ENCODE measurements at regions not wholly inside any gene's neighbourhood (a gene's known extent, or its start where the extent isn't known, plus 50 kb on each side); places are given as distances from the start of the nearest gene placed in this dataset.

DNA sequence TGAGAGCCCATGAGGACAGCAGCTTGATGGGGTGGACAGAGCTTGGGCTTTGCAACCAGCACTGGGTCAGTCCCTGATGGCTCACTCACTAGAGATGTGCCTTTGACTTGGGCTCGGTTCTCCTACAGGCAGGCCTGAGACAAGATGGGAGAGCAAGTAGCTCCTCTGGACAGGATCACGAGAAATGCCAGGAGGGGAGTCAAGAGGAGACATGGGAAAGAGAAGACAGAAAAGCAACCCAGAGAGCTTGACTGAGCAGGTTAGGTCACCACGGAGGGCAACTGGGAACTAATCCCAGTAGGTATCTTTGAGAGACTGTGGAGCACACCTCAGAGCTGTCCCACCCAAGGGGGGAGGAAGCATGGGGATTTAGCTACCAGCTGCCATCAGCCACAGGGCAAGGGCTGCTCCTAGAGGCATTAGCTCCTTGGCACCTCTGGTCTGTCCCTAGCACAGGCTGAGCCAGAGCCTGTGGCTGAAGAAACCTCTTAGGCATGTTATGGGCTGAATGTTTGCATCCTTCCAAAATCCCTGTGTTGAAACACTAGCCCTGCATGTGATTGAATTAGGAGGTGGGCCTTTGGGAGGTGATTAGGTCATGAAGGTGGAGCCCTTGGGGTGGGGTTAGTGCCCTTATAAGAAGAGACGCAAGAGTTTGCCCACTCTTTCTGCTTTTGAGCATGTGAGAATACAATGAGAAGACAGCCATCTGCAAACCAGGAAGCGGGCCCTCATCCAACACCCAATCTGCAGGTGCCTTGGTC lies 145.6 kb downstream of the SMIM20 start:
- TF ChIP-seq CEBPB (IDR thresholded peaks at IDR 0.05), result no peak
- TF ChIP-seq, protein P1, sequence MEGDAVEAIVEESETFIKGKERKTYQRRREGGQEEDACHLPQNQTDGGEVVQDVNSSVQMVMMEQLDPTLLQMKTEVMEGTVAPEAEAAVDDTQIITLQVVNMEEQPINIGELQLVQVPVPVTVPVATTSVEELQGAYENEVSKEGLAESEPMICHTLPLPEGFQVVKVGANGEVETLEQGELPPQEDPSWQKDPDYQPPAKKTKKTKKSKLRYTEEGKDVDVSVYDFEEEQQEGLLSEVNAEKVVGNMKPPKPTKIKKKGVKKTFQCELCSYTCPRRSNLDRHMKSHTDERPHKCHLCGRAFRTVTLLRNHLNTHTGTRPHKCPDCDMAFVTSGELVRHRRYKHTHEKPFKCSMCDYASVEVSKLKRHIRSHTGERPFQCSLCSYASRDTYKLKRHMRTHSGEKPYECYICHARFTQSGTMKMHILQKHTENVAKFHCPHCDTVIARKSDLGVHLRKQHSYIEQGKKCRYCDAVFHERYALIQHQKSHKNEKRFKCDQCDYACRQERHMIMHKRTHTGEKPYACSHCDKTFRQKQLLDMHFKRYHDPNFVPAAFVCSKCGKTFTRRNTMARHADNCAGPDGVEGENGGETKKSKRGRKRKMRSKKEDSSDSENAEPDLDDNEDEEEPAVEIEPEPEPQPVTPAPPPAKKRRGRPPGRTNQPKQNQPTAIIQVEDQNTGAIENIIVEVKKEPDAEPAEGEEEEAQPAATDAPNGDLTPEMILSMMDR (IDR thresholded peaks at IDR 0.05), result no peak
- no peak for TF ChIP-seq ZC3H11A (IDR thresholded peaks at IDR 0.05)
- TF ChIP-seq RFX5 (IDR thresholded peaks at IDR 0.05), result no peak
- TF ChIP-seq ZNF302 (CRISPR knock-in tag; IDR thresholded peaks at IDR 0.05), result no peak
- TF ChIP-seq, protein P2, sequence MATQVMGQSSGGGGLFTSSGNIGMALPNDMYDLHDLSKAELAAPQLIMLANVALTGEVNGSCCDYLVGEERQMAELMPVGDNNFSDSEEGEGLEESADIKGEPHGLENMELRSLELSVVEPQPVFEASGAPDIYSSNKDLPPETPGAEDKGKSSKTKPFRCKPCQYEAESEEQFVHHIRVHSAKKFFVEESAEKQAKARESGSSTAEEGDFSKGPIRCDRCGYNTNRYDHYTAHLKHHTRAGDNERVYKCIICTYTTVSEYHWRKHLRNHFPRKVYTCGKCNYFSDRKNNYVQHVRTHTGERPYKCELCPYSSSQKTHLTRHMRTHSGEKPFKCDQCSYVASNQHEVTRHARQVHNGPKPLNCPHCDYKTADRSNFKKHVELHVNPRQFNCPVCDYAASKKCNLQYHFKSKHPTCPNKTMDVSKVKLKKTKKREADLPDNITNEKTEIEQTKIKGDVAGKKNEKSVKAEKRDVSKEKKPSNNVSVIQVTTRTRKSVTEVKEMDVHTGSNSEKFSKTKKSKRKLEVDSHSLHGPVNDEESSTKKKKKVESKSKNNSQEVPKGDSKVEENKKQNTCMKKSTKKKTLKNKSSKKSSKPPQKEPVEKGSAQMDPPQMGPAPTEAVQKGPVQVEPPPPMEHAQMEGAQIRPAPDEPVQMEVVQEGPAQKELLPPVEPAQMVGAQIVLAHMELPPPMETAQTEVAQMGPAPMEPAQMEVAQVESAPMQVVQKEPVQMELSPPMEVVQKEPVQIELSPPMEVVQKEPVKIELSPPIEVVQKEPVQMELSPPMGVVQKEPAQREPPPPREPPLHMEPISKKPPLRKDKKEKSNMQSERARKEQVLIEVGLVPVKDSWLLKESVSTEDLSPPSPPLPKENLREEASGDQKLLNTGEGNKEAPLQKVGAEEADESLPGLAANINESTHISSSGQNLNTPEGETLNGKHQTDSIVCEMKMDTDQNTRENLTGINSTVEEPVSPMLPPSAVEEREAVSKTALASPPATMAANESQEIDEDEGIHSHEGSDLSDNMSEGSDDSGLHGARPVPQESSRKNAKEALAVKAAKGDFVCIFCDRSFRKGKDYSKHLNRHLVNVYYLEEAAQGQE (IDR thresholded peaks at IDR 0.05), result no peak
- no peak for TF ChIP-seq NPAS2 (CRISPR knock-in tag; IDR thresholded peaks at IDR 0.05; ENCODE audit: borderline replicate concordance)
- no peak for TF ChIP-seq POLR2A (IDR thresholded peaks at IDR 0.05; ENCODE audit: low read length)
- TF ChIP-seq, protein P3, sequence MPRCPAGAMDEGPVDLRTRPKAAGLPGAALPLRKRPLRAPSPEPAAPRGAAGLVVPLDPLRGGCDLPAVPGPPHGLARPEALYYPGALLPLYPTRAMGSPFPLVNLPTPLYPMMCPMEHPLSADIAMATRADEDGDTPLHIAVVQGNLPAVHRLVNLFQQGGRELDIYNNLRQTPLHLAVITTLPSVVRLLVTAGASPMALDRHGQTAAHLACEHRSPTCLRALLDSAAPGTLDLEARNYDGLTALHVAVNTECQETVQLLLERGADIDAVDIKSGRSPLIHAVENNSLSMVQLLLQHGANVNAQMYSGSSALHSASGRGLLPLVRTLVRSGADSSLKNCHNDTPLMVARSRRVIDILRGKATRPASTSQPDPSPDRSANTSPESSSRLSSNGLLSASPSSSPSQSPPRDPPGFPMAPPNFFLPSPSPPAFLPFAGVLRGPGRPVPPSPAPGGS (IDR thresholded peaks at IDR 0.05), result no peak
- TF ChIP-seq CHD4 (IDR thresholded peaks at IDR 0.05; ENCODE audit: borderline replicate concordance), result no peak
- no peak for TF ChIP-seq MAFK (IDR thresholded peaks at IDR 0.05; ENCODE audit: partially characterized antibody)
- TF ChIP-seq MYC (IDR thresholded peaks at IDR 0.05; ENCODE audit: borderline replicate concordance, low read length), result no peak
- TF ChIP-seq KDM5A (IDR thresholded peaks at IDR 0.05), result no peak
- no peak for TF ChIP-seq SMC3 (IDR thresholded peaks at IDR 0.05)
